ENCODE measurements at regions not wholly inside any gene's neighbourhood (a gene's known extent, or its start where the extent isn't known, plus 50 kb on each side); places are given as distances from the start of the nearest gene placed in this dataset.
A peak's percentile ranks its signal among the peaks of the same experiment; 100 is the strongest.

DNA sequence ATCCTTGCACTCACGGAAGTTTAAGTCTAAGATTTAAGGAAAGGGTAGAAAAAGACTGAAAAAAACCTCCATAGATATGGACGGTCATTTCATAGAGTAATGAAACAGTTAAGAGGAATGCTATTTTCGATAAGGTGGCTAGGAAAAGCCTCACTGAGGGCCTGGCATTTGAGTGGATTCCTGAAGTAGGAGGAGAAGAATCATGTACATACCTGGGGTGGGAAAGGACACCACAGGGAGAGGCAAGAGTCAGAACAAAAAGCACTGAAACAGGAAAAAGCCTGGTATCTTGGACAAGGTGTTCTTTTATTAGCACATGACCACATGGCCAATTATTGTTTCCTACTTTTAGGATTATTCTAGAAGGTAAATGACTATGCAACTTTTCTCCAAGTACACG, 547.2 kb upstream of the DIPK2B start:
- Histone ChIP-seq H3K4me1 (ENCODE audit: insufficient read depth, low read length) (no peaks in the 10 kb centered on the region; the same call in none of the 2 replicates), H3K79me1 (ENCODE audit: insufficient read depth, low read depth, low read length, poor library complexity, severe bottlenecking) (no peaks in the 10 kb centered on the region), H3K9me3 (ENCODE audit: control insufficient read depth, low read depth, low read length) (no peaks in the 10 kb centered on the region), H3K23ac (ENCODE audit: insufficient read length, low read depth, low read length) (no peak overlapping the region), H2AFZ (ENCODE audit: low read length) (no peak overlapping the region), H3K27me3 (ENCODE audit: insufficient read depth, low read length) (no peaks in the 10 kb centered on the region), H3K23me2 (ENCODE audit: insufficient read length, low read depth, low read length, poor library complexity, severe bottlenecking) (no peaks in the 10 kb centered on the region), H3T11ph (ENCODE audit: low read length) (no peak overlapping the region), H2BK12ac (ENCODE audit: insufficient read length, low read depth, low read length) (no peak overlapping the region), H3K27ac (ENCODE audit: insufficient read length, low read depth, low read length) (no peak overlapping the region), H2AK5ac (ENCODE audit: insufficient read length, low read length) (no peak overlapping the region), H4K8ac (replicated peaks; ENCODE audit: insufficient read length, low read depth, low read length) (no peak overlapping the region), H3K79me2 (ENCODE audit: insufficient read depth, low read length) (peaks cover 4% of the 10 kb centered on the region; the same call in 1 of the 2 replicates), H4K20me1 (ENCODE audit: control insufficient read depth, insufficient read depth, insufficient read length) (no peaks in the 10 kb centered on the region), H3K9ac (ENCODE audit: extremely low read depth, insufficient read length, low read length) (no peak overlapping the region), H3K14ac (ENCODE audit: insufficient read depth, low read length) (no peak overlapping the region), H2BK20ac (ENCODE audit: low read depth, low read length, poor library complexity, severe bottlenecking) (no peak overlapping the region), H2BK120ac (ENCODE audit: low read depth, low read length, poor library complexity, severe bottlenecking) (no peak overlapping the region), H3K4me2 (ENCODE audit: insufficient read depth, insufficient read length, low read length) (no peak overlapping the region), H2BK5ac (ENCODE audit: insufficient read length, low read length) (no peak overlapping the region), H3K18ac (ENCODE audit: insufficient read length, low read depth, low read length) (no peak overlapping the region), H4K91ac (ENCODE audit: insufficient read length, low read depth, low read length) (no peak overlapping the region), H4K5ac (ENCODE audit: insufficient read length, low read depth, low read length) (no peak overlapping the region), H2BK15ac (ENCODE audit: low read depth, low read length) (no peak overlapping the region), H3K4ac (ENCODE audit: low read depth, low read length) (no peak overlapping the region), H3K56ac (ENCODE audit: insufficient read length, low read depth, low read length) (no peak overlapping the region)
- Mint-ChIP-seq H3K4me1 (peaks cover 7 to 10% of the 10 kb centered on the region in 2 experiments; a peak in 3 of 4 replicates), H3K36me3 (ENCODE audit: insufficient read depth in 1 of 3, low read depth in 3 of 3) (peaks cover 18 to 48% (median 20%) of the 10 kb centered on the region in 3 experiments), H3K4me3 (no peak overlapping the region), H3K9me3 (peaks cover 33 to 48% of the 10 kb centered on the region in 2 experiments), H3K27ac (peak overlapping the region in 1 of 3 experiments; percentile 76; a peak in 3 of 7 replicates), H3K27me3 (ENCODE audit: low read depth) (no peaks in the 10 kb centered on the region; the same call in 1 of the 2 replicates)
- DNase-seq: no peak
- no CpG with 5 or more reads among the region's 4 CpGs for WGBS (ENCODE audit: extremely low coverage, insufficient read length, low lambda C conversion rate)
- TF ChIP-seq, protein P1, sequence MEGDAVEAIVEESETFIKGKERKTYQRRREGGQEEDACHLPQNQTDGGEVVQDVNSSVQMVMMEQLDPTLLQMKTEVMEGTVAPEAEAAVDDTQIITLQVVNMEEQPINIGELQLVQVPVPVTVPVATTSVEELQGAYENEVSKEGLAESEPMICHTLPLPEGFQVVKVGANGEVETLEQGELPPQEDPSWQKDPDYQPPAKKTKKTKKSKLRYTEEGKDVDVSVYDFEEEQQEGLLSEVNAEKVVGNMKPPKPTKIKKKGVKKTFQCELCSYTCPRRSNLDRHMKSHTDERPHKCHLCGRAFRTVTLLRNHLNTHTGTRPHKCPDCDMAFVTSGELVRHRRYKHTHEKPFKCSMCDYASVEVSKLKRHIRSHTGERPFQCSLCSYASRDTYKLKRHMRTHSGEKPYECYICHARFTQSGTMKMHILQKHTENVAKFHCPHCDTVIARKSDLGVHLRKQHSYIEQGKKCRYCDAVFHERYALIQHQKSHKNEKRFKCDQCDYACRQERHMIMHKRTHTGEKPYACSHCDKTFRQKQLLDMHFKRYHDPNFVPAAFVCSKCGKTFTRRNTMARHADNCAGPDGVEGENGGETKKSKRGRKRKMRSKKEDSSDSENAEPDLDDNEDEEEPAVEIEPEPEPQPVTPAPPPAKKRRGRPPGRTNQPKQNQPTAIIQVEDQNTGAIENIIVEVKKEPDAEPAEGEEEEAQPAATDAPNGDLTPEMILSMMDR (conservative IDR thresholded peaks at IDR 0.05): no peak
